PFSK-1 (cell line): ENCODE measurements at regions not wholly inside any gene's neighbourhood (a gene's known extent, or its start where the extent isn't known, plus 50 kb on each side); places are given as distances from the start of the nearest gene placed in this dataset.

Experiments
- SIN3A ChIP-seq: IDR thresholded peaks from 2 replicates; pipeline ENCODE4 v1.6.1; 2012; ENCODE audit warnings: mild to moderate bottlenecking, low read length, moderate library complexity, borderline replicate concordance; ENCODE audit not compliant: insufficient read depth
- TAF1 ChIP-seq: IDR thresholded peaks from 2 replicates; pipeline ENCODE4 v1.6.1; 2012; ENCODE audit warnings: low read length, control low read depth, borderline replicate concordance; ENCODE audit not compliant: insufficient read depth

DNA sequence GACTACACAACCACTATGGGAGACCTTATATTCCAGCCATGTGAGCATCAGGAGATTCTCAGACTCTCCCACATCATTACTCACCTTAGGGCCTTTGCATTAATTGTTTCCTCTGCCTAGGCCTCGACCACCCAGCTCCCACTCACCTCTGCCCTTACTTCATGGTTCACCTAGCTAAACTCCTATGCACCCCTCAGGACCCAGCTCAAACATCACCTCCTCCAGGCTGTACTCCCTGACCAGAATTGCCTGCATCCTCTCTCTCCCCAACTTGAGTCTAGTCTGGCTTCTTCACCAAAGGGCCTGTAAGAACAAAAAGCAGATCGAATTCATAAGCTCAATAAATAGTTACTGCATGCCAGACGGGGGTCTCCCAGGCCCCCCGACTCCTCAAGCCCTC lies 53.1 kb upstream of the FAM174B start:
- TF ChIP-seq SIN3A = no peak
- no peak for TF ChIP-seq TAF1
